NCI-H187 treated with DMSO at 0.1 percent for 48 hours (cell line): ENCODE measurements at regions not wholly inside any gene's neighbourhood (a gene's known extent, or its start where the extent isn't known, plus 50 kb on each side); places are given as distances from the start of the nearest gene placed in this dataset.
"Not testable (repeated sequence)": the region's sequence is repeated elsewhere in the genome, so short reads cannot be mapped to it uniquely, and the experiment has no call there.

Source experiments
- DNase-seq: peaks from one replicate; lab custom pipeline; 2025; lab: John Stamatoyannopoulos, UW

- DNase-seq, result no peak
These were observed 114.1 kb upstream of the OTOS start for GRCh38 chr2:240254337-240255164.

DNA sequence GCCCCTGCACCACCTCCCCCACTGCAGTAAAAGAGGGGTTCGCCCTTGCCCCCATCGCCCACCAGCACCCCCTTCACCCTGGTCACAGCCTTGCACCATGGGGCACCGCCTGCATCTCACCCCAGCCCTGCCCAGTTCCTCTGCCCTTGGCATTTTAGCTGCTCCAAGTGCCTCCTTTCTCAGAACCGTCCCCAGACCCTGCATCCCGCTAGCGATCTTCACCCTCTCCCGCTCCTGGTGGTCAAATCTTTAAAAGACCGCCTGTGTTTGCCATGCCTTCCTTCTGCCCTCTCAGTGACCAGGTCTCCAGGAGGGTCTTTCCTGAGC, 114.7 kb upstream of the OTOS start:
- DNase-seq, result no peak

DNA sequence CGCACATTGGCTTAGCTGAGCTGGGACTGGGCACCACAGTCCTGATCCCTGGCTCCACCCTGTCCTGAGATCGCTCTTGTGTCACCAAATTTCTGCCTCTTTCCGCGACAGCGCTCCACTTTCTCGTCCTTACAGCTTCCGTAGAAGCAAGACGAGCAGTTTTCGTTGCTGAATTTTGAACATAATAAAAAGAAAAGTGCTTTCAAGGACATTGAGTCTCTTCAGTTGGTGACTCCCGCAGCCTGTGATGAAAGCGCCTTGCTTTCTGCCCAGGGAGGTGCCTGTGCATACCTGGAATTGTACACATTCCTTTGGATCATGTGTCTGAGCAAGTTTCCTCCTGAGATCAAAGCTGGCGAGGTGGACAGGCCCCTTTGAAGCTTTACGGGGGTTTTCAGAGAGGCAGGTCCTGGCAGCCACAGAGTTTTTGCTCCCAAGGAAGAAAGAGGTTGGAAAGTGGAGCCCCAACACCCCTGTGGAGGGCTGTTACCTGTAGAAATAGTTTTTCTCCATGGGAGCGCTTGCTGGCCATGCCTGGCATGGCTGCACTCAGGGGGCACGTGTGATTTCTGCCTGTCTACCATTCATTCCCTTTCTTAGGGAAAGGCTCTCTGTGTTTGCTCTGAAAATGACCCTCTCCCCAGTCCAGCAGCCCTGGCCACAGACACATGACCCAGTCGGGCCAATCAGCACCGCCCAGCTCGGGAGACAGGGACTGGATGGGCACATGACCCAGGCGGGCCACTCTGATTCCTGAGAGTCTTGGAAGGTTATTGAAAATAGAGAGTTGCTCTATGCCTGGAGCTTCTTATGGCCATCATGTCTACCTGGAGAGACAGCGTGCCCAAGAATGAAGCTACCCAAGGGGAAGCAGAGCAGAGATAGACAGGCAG, 115.6 kb upstream of the OTOS start:
- DNase-seq, result no peak

GRCh38 chr2:240256704-240257637, 116.5 kb upstream of the OTOS start:
- DNase-seq, result no peak

- DNase-seq, result no peak
These were observed 117.6 kb upstream of the OTOS start for GRCh38 chr2:240257940-240258580.

GRCh38 chr2:240258685-240259084, 118.2 kb upstream of the OTOS start:
- no peak for DNase-seq

- no peak for DNase-seq
These were observed 118.9 kb upstream of the OTOS start for GRCh38 chr2:240259201-240259923.

- no peak for DNase-seq
These were observed 119.6 kb upstream of the OTOS start for GRCh38 chr2:240259924-240260529.

DNA sequence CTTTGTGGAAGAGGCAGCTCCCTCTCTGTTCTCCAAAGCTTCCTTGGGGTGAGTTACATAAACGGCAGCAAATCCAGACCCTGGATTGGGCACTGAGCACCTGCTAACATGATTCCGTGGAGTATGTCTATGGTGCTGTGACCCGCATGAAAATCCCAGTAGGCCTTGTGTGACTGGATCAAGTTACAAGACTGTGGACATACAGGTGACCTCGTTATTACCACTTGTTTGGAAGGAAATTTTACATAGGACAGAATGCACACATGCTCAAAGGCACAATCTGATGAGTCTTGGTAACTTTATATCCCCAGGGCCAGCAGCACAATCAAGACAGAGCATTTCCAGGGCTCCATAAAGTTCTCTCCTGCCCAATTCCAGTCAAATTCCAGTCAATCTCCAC, 120.2 kb upstream of the OTOS start:
- no peak for DNase-seq

DNA sequence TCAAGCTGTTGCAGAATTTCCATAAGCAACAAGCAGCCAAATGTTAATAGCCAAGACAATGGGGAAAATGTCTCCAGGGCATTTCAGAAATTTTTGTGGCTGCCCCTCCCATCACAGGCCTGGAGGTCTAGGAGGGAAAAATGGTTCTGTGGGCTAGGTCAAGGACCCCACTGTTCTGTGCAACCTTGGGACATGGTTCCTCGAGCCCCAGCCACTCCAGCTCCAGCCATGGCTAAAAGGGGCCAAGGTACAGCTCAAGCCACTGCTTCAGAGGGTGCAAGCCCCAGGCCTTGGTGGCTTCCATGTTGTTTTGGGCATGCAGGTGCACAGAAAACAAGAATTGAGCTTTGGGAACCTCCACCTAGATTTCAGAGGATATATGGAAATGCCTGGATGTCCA, 122.1 kb upstream of the OTOS start:
- DNase-seq, result not testable (repeated sequence)

GRCh38 chr2:240269380-240269779, 128.9 kb upstream of the OTOS start:
- DNase-seq, result no peak

DNA sequence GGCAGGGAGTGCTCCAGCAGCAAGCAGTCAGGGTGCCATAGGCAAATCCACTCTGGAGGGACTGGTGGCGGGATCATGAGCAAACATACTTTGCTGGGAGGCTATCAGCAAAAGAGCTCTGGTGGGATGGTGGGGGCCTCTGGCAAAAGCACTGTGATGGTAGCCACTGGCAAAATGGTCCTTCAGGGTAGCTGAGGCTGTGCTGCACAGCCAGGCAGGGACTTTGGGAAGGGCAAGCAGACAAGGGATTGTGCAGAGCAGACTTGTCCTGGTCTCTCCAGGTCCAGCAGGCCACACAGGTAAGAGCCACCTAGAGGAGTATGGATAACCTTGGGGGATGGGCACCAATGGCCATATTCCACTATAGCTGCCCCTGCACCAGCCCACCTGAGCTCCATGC, 129.4 kb upstream of the OTOS start:
- no peak for DNase-seq

GRCh38 chr2:240271716-240272341, 131.4 kb upstream of the OTOS start:
- DNase-seq, result no peak

- DNase-seq, result no peak
These were observed 134.9 kb upstream of the OTOS start for GRCh38 chr2:240275386-240275785.

- no peak for DNase-seq
These were observed 136.8 kb upstream of the OTOS start for GRCh38 chr2:240277073-240277806.

GRCh38 chr2:240277807-240278522, 137.5 kb upstream of the OTOS start:
- DNase-seq, result no peak

DNA sequence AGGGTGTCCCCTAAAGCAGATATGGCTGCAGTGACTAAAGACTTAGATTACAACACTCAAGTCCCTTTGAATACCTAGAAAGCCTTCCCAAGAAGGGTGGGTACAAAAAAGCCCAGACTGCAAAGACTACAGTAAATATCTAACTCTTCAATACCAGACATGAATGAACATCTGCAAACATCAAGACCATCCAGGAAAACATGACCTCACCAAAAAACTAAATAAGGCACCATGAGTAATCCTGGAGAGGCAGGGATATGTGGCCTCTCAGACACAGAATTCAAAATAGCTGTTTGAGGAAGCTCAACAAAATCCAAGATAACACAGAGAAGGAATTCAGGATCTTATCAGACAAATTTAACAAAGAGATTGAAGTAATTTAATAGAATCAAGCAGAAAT, 138.2 kb upstream of the OTOS start:
- DNase-seq, result no peak

DNA sequence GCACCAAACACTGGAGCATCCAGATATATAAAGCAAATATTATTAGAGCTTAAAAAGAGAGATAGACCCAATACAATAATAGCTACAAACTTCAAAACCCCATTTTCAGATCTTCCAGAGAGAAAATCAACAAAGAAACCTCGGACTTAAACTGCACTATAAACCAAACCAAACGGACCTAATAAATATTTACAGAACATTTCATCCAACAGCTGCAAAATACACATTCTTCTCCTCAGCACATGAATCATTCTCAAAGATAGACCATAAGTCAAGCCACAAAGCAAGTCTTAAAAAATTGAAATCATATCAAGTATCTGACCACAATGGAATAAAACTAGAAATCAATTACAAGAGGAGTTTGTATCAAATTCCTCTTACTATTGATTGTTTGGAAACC, 140.2 kb upstream of the OTOS start:
- no peak for DNase-seq
